NCI-H1417 treated with DMSO at 0.1 percent for 48 hours (cell line): ENCODE measurements at regions not wholly inside any gene's neighbourhood (a gene's known extent, or its start where the extent isn't known, plus 50 kb on each side); places are given as distances from the start of the nearest gene placed in this dataset.
"Not testable (repeated sequence)": the region's sequence is repeated elsewhere in the genome, so short reads cannot be mapped to it uniquely, and the experiment has no call there.

Experiments
- DNase-seq: peaks from one replicate; lab custom pipeline; 2025; lab: John Stamatoyannopoulos, UW

- no peak for DNase-seq
These were observed 451.6 kb downstream of the TRHDE start for GRCh38 chr12:72723732-72724131.

- no peak for DNase-seq
These were observed 457.4 kb downstream of the TRHDE start for GRCh38 chr12:72729451-72730010.

- DNase-seq: no peak
These were observed 462.4 kb downstream of the TRHDE start for GRCh38 chr12:72734581-72734980.

GRCh38 chr12:72738811-72739210, 466.6 kb downstream of the TRHDE start:
- DNase-seq: no peak

- DNase-seq: no peak
These were observed 467.9 kb downstream of the TRHDE start for GRCh38 chr12:72740064-72740463.

- DNase-seq: no peak
These were observed 470.4 kb downstream of the TRHDE start for GRCh38 chr12:72742568-72742967.

- no peak for DNase-seq
These were observed 473.9 kb downstream of the TRHDE start for GRCh38 chr12:72746048-72746447.

- no peak for DNase-seq
These were observed 475.1 kb downstream of the TRHDE start for GRCh38 chr12:72747111-72747849.

GRCh38 chr12:72748971-72749370, 476.8 kb downstream of the TRHDE start:
- DNase-seq: no peak

- DNase-seq: no peak
These were observed 481.4 kb downstream of the TRHDE start for GRCh38 chr12:72753571-72753970.

GRCh38 chr12:72754026-72754425, 481.9 kb downstream of the TRHDE start:
- not testable (repeated sequence) for DNase-seq

GRCh38 chr12:72766517-72766916, 494.3 kb downstream of the TRHDE start:
- no peak for DNase-seq

- DNase-seq: no peak
These were observed 501.9 kb downstream of the TRHDE start for GRCh38 chr12:72774023-72774422.

- DNase-seq: peak; percentile 74
These were observed 505.6 kb downstream of the TRHDE start for GRCh38 chr12:72777806-72778205.

GRCh38 chr12:72790273-72790672, 518.1 kb downstream of the TRHDE start:
- DNase-seq: no peak

- DNase-seq: no peak
These were observed 520.7 kb downstream of the TRHDE start for GRCh38 chr12:72792889-72793288.

- no peak for DNase-seq
These were observed 521.6 kb downstream of the TRHDE start for GRCh38 chr12:72793796-72794195.

GRCh38 chr12:72815421-72815820, 543.3 kb downstream of the TRHDE start:
- DNase-seq: no peak

GRCh38 chr12:72828662-72829324, 556.6 kb downstream of the TRHDE start:
- DNase-seq: no peak

GRCh38 chr12:72829838-72830237, 557.7 kb downstream of the TRHDE start:
- no peak for DNase-seq

GRCh38 chr12:72832024-72832423, 559.9 kb downstream of the TRHDE start:
- DNase-seq: no peak

GRCh38 chr12:72836194-72836593, 564.0 kb downstream of the TRHDE start:
- DNase-seq: no peak

GRCh38 chr12:72839696-72840095, 567.5 kb downstream of the TRHDE start:
- DNase-seq: no peak
